ENCODE measurements at regions not wholly inside any gene's neighbourhood (a gene's known extent, or its start where the extent isn't known, plus 50 kb on each side); places are given as distances from the start of the nearest gene placed in this dataset.

- DNase-seq (ENCODE audit: low read depth in 2 of 2) = no peak
Observed at GRCh38 chr6:43968110-43968965, 158.9 kb downstream of the MRPL14 start.

- no peak for DNase-seq (ENCODE audit: low read depth in 2 of 2)
Observed at GRCh38 chr6:43967719-43968091, 159.5 kb downstream of the MRPL14 start.

- DNase-seq (ENCODE audit: low read depth in 2 of 2) = no peak
Observed at GRCh38 chr6:43966853-43967718, 160.2 kb downstream of the MRPL14 start.

- no peak for DNase-seq (ENCODE audit: low read depth in 2 of 2)
Observed at GRCh38 chr6:43966374-43966658, 160.9 kb downstream of the MRPL14 start.

- DNase-seq (ENCODE audit: low read depth in 2 of 2) = no peak
Observed at GRCh38 chr6:43965628-43966373, 161.5 kb downstream of the MRPL14 start.

- no peak for DNase-seq (ENCODE audit: low read depth in 2 of 2)
Observed at GRCh38 chr6:43964659-43965570, 162.3 kb downstream of the MRPL14 start.

- DNase-seq (ENCODE audit: low read depth in 2 of 2) = no peak
Observed at GRCh38 chr6:43963877-43964658, 163.2 kb downstream of the MRPL14 start.

- no peak for DNase-seq (ENCODE audit: low read depth in 2 of 2)
Observed at GRCh38 chr6:43963203-43963602, 164.0 kb downstream of the MRPL14 start.

- DNase-seq (ENCODE audit: low read depth in 2 of 2) = no peak
Observed at GRCh38 chr6:43962458-43962857, 164.8 kb downstream of the MRPL14 start.

- no peak for DNase-seq (ENCODE audit: low read depth in 2 of 2)
Observed at GRCh38 chr6:43957273-43957672, 170.0 kb downstream of the MRPL14 start.

GRCh38 chr6:43956478-43956877 lies 170.8 kb downstream of the MRPL14 start:
- no peak for DNase-seq (ENCODE audit: low read depth in 2 of 2)

- DNase-seq (ENCODE audit: low read depth in 2 of 2) = no peak
Observed at GRCh38 chr6:43954311-43955131, 172.7 kb downstream of the MRPL14 start.

GRCh38 chr6:43953794-43954310 lies 173.4 kb downstream of the MRPL14 start:
- DNase-seq (ENCODE audit: low read depth in 2 of 2) = no peak

- DNase-seq (ENCODE audit: low read depth in 2 of 2) = no peak
Observed at GRCh38 chr6:43953256-43953655, 174.0 kb downstream of the MRPL14 start.

- no peak for DNase-seq (ENCODE audit: low read depth in 2 of 2)
Observed at GRCh38 chr6:43952746-43953145, 174.5 kb downstream of the MRPL14 start.

GRCh38 chr6:43951756-43952675 lies 175.2 kb downstream of the MRPL14 start:
- no peak for DNase-seq (ENCODE audit: low read depth in 2 of 2)

GRCh38 chr6:43951063-43951755 lies 176.0 kb downstream of the MRPL14 start:
- no peak for DNase-seq (ENCODE audit: low read depth in 2 of 2)

GRCh38 chr6:43950731-43951062 lies 176.6 kb downstream of the MRPL14 start:
- no peak for DNase-seq (ENCODE audit: low read depth in 2 of 2)
